Endothelial cell of umbilical vein (primary cell): ENCODE measurements at regions not wholly inside any gene's neighbourhood (a gene's known extent, or its start where the extent isn't known, plus 50 kb on each side); places are given as distances from the start of the nearest gene placed in this dataset.

Experiments used
- BruUV-seq: library from RNA; stranded (reverse); fragments of 400-500 nt; replicated peaks from 2 replicates; lab custom pipeline; 2021; lab: Mats Ljungman, UMichigan
- CTCF ChIA-PET: fragments of 300-600, 350-600 bp; sonication (Branson Sonifier 250); formaldehyde crosslinking; loops from one replicate; lab custom pipeline; 2021; ENCODE audit warnings: antibody characterized with exemption, inconsistent platforms; lab: Charles Lee
- POLR2A ChIA-PET: fragments of 300-600, 350-600 bp; sonication (Branson Sonifier 250); formaldehyde crosslinking; loops from one replicate; lab custom pipeline; 2021; ENCODE audit warnings: antibody characterized with exemption, inconsistent platforms; lab: Charles Lee
- DNase-seq: peaks from one replicate; pipeline ENCODE4 v3.0.0-alpha.2; 2011; ENCODE audit warnings: low read depth, low spot score
- FAIRE-seq: peaks from 2 replicates; lab custom pipeline; 2011; peaks lifted over from hg19 to GRCh38; lab: Jason Lieb, UNC
- H2AFZ ChIP-seq: 2 replicates; pipeline ENCODE4 v1.6.0; 2012; ENCODE audit warnings: low read depth, low read length, control low read depth, inconsistent platforms
- H3K27ac ChIP-seq: 2 replicates; pipeline ENCODE4 v1.5.1; 2011; ENCODE audit warnings: low read depth, mild to moderate bottlenecking, control low read depth, low read length, moderate library complexity; ENCODE audit not compliant: insufficient read depth
- H3K27me3 ChIP-seq, 2 experiments: 2 replicates each; pipeline versions ENCODE4 v1.6.0 to v1.6.1; 2011; ENCODE audit warnings: low read length in 2 of 2, mixed read lengths in 1 of 2; ENCODE audit not compliant: control insufficient read depth in 2 of 2, insufficient read depth in 2 of 2
- H3K36me3 ChIP-seq, 2 experiments: 2 replicates in 1 of 2; 3 replicates in 1 of 2; pipeline ENCODE4 v1.5.1; 2011; ENCODE audit warnings: low read length in 2 of 2, mild to moderate bottlenecking in 1 of 2, moderate library complexity in 1 of 2; ENCODE audit not compliant: control insufficient read depth in 2 of 2, insufficient read depth in 2 of 2; ENCODE audit errors: extremely low read depth in 1 of 2
- H3K4me1 ChIP-seq: 3 replicates; pipeline ENCODE4 v1.5.1; 2011; ENCODE audit warnings: mild to moderate bottlenecking, low read length; ENCODE audit not compliant: control insufficient read depth, insufficient read depth; ENCODE audit errors: extremely low read depth
- H3K4me2 ChIP-seq: 2 replicates; pipeline ENCODE4 v1.6.1; 2011; ENCODE audit warnings: low read length, control low read depth, mixed read lengths; ENCODE audit not compliant: insufficient read depth
- H3K4me3 ChIP-seq, 3 experiments: fragments of 200-600 bp in 1 of 3; sonication (generic), shearing (Covaris generic) in 1 of 3; replicated peaks in 1 of 3; 2 replicates each; pipeline ENCODE4 v1.5.1; 2011 to 2016; ENCODE audit warnings: control low read depth in 3 of 3, low read length in 3 of 3, mild to moderate bottlenecking in 2 of 3, inconsistent platforms in 1 of 3, low read depth in 1 of 3, moderate library complexity in 1 of 3; ENCODE audit not compliant: insufficient read depth in 1 of 3
- H3K79me2 ChIP-seq: 2 replicates; pipeline ENCODE4 v1.6.0; 2012; ENCODE audit warnings: low read length, inconsistent platforms; ENCODE audit not compliant: control insufficient read depth, insufficient read depth
- H3K9ac ChIP-seq: replicated peaks from 2 replicates; pipeline ENCODE3; 2011; ENCODE audit warnings: low read length, control low read depth; ENCODE audit not compliant: insufficient read depth; ENCODE audit errors: extremely low read depth
- H3K9me1 ChIP-seq: replicated peaks from 3 replicates; pipeline ENCODE4 v1.6.0; 2011; ENCODE audit warnings: mild to moderate bottlenecking, low read length; ENCODE audit not compliant: control insufficient read depth, insufficient read depth; ENCODE audit errors: extremely low read depth
- H3K9me3 ChIP-seq: replicated peaks from 2 replicates; pipeline ENCODE4 v1.5.1; 2012; ENCODE audit warnings: low read length, inconsistent platforms; ENCODE audit not compliant: control insufficient read depth, insufficient read depth
- H4K20me1 ChIP-seq: replicated peaks from 2 replicates; pipeline ENCODE3; 2011; ENCODE audit warnings: mild to moderate bottlenecking, low read length; ENCODE audit not compliant: control insufficient read depth, insufficient read depth; ENCODE audit errors: extremely low read depth
- CTCF ChIP-seq, 2 donors: IDR thresholded peaks; 1 replicate in 1 of 2; 2 replicates in 1 of 2; pipeline ENCODE4 v1.5.1; 2011; ENCODE audit warnings: low read length in 2 of 2, mild to moderate bottlenecking in 2 of 2, moderate library complexity in 2 of 2, control low read depth in 1 of 2, inconsistent platforms in 1 of 2, low read depth in 1 of 2; ENCODE audit not compliant: insufficient read depth in 1 of 2; ENCODE audit errors: extremely low read depth in 1 of 2
- EZH2 ChIP-seq: IDR thresholded peaks from 2 replicates; pipeline ENCODE4 v1.6.1; 2012; ENCODE audit warnings: borderline replicate concordance, low read depth, mild to moderate bottlenecking, moderate library complexity, low read length, inconsistent platforms; ENCODE audit not compliant: severe bottlenecking
- FOS ChIP-seq: IDR thresholded peaks from 2 replicates; pipeline ENCODE4 v1.6.1; 2011; ENCODE audit warnings: mild to moderate bottlenecking, low read length, moderate library complexity, borderline replicate concordance; ENCODE audit not compliant: insufficient read depth
- GATA2 ChIP-seq: IDR thresholded peaks from 2 replicates; pipeline ENCODE4 v1.7.0; 2011; ENCODE audit warnings: low read depth, mild to moderate bottlenecking, moderate library complexity, mixed read lengths, low read length; ENCODE audit not compliant: insufficient read length, insufficient read depth
- JUN ChIP-seq: IDR thresholded peaks from 2 replicates; pipeline ENCODE4 v1.6.1; 2011; ENCODE audit warnings: borderline replicate concordance, low read depth; ENCODE audit not compliant: insufficient read length, insufficient read depth
- MAX ChIP-seq: IDR thresholded peaks from 2 replicates; pipeline ENCODE4 v1.6.1; 2011; ENCODE audit not compliant: insufficient read depth, insufficient read length
- MYC ChIP-seq: IDR thresholded peaks from one replicate; pipeline ENCODE4 v1.6.1; 2011; ENCODE audit warnings: mild to moderate bottlenecking, low read depth, low read length
- POLR2A ChIP-seq: IDR thresholded peaks from 2 replicates; pipeline ENCODE4 v1.6.1; 2012; ENCODE audit warnings: low read depth, mild to moderate bottlenecking, control low read depth, low read length
- POLR2AphosphoS5 ChIP-seq: IDR thresholded peaks from 2 replicates; pipeline ENCODE4 v1.6.1; 2012; ENCODE audit warnings: low read depth, mild to moderate bottlenecking, control low read depth, low read length, moderate library complexity; ENCODE audit not compliant: insufficient read depth
- dilution Hi-C: fragments of 300-500 bp; cut with MboI; formaldehyde crosslinking; loops from one replicate; pipeline ENCODE4 v1.15.0; 2019; ENCODE audit warnings: low sequenced_read_pairs; ENCODE audit not compliant: extremely low pct_ligation_motif_present
- intact Hi-C: fragments of 100-400 bp; cut with micrococcal nuclease; formaldehyde crosslinking; loops from one replicate; pipeline ENCODE4 v1.10.0; 2022

- ChIA-PET CTCF (interaction anchor here (1.1 to 1.2 kb wide), 2 partner anchors 10 to 28 kb away, joined by 3 read pairs; no protein-coding TSS in a partner anchor), POLR2A (no interaction called here)
- Histone ChIP-seq H3K9me3 (no peaks in the 10 kb centered on the region), H3K4me1 (no peaks in the 10 kb centered on the region), H3K9ac (no peak overlapping the region), H3K36me3 (no peaks in the 10 kb centered on the region), H2AFZ (no peak overlapping the region), H3K27me3 (peaks cover 6 to 10% of the 10 kb centered on the region in 2 experiments), H3K4me2 (no peak overlapping the region), H3K9me1 (no peaks in the 10 kb centered on the region), H4K20me1 (no peaks in the 10 kb centered on the region), H3K27ac (no peak overlapping the region), H3K79me2 (no peaks in the 10 kb centered on the region), H3K4me3 (no peak overlapping the region)
- dilution Hi-C loops (no loop called here), intact Hi-C loops (no loop called here)
- DNase-seq (no peak), FAIRE-seq (no peak)
- TF ChIP-seq MYC (no peak), FOS (no peak), CTCF (IDR thresholded peaks at IDR 0.05; ENCODE audit: extremely low read depth in 1 of 2, insufficient read depth in 1 of 2, low read depth in 1 of 2, low read length in 2 of 2) (no peak), POLR2AphosphoS5 (no peak), GATA2 (no peak), MAX (no peak), JUN (no peak), POLR2A (no peak), EZH2 (no peak)
- no TSS peak for BruUV-seq
Measured at GRCh38 chr5:141786700-141787099, 91.5 kb downstream of the PCDH1 start.
